ENCODE measurements at regions not wholly inside any gene's neighbourhood (a gene's known extent, or its start where the extent isn't known, plus 50 kb on each side); places are given as distances from the start of the nearest gene placed in this dataset.

DNA sequence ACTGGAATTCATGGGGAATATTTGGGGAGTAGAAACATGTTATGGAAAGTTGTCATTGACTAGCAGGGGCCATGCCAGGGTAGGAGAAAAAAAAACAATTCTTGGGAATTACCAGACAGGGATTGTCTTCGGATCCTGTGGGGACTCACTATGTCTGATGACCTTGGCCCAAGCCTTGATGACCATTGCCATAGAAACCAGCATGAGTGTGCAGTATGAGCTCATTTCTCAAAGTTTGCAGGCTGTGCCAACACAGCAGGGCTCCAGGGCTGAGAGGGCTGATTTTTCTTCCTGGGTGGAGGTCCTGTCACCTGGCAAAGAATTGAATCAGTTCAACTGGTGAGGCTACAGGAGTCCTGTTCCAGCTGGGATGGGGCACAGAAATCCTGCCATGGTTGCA lies 198.3 kb downstream of the ADRA2A start:
- H3K4me3 ChIP-seq (ENCODE audit: low read depth, low read length), result no peak overlapping the region
- no peaks in the 10 kb centered on the region for H3K27me3 ChIP-seq (ENCODE audit: control insufficient read depth, insufficient read depth, low read length)

DNA sequence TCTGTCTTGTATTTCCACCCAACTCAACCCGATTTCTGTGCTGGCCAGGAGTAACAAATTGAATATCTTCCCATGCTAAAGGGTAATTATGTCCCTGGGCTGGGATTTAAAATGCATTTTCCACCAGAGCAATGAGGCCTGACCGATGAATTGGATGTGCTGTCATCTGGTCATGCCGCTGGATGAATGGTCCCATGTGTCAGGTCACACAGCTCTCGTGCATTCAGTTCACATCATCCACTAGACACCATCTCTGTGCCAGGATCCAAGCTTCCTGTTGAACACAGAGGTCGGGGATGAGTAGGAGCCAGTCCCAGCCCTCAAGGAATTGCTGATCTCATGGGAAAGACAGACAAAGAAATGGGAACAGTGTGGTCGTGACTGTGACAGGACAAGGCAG lies 200.8 kb downstream of the ADRA2A start:
- H3K36me3 ChIP-seq (ENCODE audit: control insufficient read depth, insufficient read depth, low read length), result no peaks in the 10 kb centered on the region
- no peaks in the 10 kb centered on the region for H3K9me3 ChIP-seq (ENCODE audit: control insufficient read depth, insufficient read depth, low read length)
- H3K27me3 ChIP-seq (ENCODE audit: control insufficient read depth, insufficient read depth, low read length), result no peaks in the 10 kb centered on the region
- H3K4me1 ChIP-seq (ENCODE audit: control insufficient read depth, insufficient read depth, low read length), result no peaks in the 10 kb centered on the region
- no peak overlapping the region for H3K4me3 ChIP-seq (ENCODE audit: low read depth, low read length)
- no peak overlapping the region for H3K9ac ChIP-seq (ENCODE audit: low read depth, low read length)

More for the DNA sequence above, 198.3 kb downstream of the ADRA2A start:
- H3K4me1 ChIP-seq (ENCODE audit: control insufficient read depth, insufficient read depth, low read length), result no peaks in the 10 kb centered on the region
- no peaks in the 10 kb centered on the region for H3K9me3 ChIP-seq (ENCODE audit: control insufficient read depth, insufficient read depth, low read length)
- no peaks in the 10 kb centered on the region for H3K36me3 ChIP-seq (ENCODE audit: control insufficient read depth, insufficient read depth, low read length)
- H3K9ac ChIP-seq (ENCODE audit: low read depth, low read length), result no peak overlapping the region

DNA sequence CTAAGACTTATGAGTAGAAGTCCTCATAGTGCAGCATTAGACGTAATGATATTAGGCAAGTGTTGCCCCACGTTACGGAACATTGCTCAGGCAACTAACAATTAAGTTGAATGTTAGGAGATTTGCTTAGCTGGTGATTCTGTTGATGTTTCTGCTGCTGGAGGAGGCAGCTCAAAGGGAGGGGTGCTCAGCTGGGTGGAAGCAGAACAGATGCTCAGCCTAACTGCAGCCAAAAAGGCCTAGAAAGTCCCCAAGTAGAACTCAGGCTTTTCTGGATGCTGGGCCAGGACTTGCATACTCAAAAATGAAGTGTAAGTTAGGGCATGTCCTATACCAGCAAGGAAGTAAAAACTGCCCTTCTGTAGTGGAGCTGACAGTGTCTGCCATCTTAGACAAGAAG lies 201.4 kb downstream of the ADRA2A start:
- Histone ChIP-seq H3K36me3 (ENCODE audit: control insufficient read depth, insufficient read depth, low read length) (no peaks in the 10 kb centered on the region), H3K9ac (ENCODE audit: low read depth, low read length) (no peak overlapping the region), H3K9me3 (ENCODE audit: control insufficient read depth, insufficient read depth, low read length) (no peaks in the 10 kb centered on the region), H3K27me3 (ENCODE audit: control insufficient read depth, insufficient read depth, low read length) (no peaks in the 10 kb centered on the region), H3K4me3 (ENCODE audit: low read depth, low read length) (no peak overlapping the region), H3K4me1 (ENCODE audit: control insufficient read depth, insufficient read depth, low read length) (no peaks in the 10 kb centered on the region)

DNA sequence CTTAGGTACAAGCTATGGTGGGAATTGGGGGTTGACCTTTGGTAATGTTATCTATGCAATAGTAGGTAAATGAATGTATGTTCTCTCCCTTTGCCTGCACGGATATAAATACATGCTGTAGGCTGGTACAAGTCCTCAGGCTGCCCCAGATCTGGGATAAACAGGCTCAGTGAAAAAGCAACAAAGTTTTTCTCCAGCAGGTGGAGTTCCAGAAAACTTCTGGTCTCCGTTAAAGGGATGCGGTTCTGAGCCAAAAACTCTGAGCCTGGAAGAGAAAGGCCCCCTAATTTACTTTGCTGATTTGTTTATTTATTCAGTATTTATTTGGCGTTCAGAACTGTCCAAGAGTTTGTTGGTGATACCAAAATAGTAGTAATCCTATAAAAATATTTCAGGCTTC lies 204.7 kb downstream of the ADRA2A start:
- Histone ChIP-seq H3K4me3 (ENCODE audit: low read depth, low read length) (no peak overlapping the region), H3K36me3 (ENCODE audit: control insufficient read depth, insufficient read depth, low read length) (no peaks in the 10 kb centered on the region), H3K9ac (ENCODE audit: low read depth, low read length) (no peak overlapping the region), H3K9me3 (ENCODE audit: control insufficient read depth, insufficient read depth, low read length) (no peaks in the 10 kb centered on the region), H3K4me1 (ENCODE audit: control insufficient read depth, insufficient read depth, low read length) (no peaks in the 10 kb centered on the region), H3K27me3 (ENCODE audit: control insufficient read depth, insufficient read depth, low read length) (no peaks in the 10 kb centered on the region)

DNA sequence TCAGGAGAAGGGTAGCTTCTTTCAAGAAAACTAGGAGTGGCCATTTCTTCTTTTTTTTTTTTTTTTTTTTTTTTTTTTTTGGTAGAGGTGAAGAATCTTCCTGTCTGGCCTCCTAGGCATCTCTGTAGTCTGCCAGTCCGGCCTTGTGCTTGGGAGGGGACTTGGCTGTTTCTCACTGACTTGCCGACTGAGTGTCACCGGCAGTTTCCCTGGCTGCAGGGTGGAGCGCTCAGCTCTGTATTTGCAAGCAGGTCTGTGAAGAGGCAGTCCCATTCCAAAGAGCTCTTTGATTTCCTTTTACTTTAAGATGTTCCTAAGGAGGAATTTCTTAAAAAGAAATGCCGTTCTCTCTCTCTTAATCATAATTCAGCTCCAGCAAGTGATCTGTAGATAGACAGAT lies 212.6 kb downstream of the ADRA2A start:
- Histone ChIP-seq H3K9me3 (ENCODE audit: control insufficient read depth, insufficient read depth, low read length) (no peaks in the 10 kb centered on the region), H3K4me3 (ENCODE audit: low read depth, low read length) (no peak overlapping the region), H3K4me1 (ENCODE audit: control insufficient read depth, insufficient read depth, low read length) (no peaks in the 10 kb centered on the region), H3K9ac (ENCODE audit: low read depth, low read length) (no peak overlapping the region), H3K27me3 (ENCODE audit: control insufficient read depth, insufficient read depth, low read length) (no peaks in the 10 kb centered on the region), H3K36me3 (ENCODE audit: control insufficient read depth, insufficient read depth, low read length) (no peaks in the 10 kb centered on the region)

DNA sequence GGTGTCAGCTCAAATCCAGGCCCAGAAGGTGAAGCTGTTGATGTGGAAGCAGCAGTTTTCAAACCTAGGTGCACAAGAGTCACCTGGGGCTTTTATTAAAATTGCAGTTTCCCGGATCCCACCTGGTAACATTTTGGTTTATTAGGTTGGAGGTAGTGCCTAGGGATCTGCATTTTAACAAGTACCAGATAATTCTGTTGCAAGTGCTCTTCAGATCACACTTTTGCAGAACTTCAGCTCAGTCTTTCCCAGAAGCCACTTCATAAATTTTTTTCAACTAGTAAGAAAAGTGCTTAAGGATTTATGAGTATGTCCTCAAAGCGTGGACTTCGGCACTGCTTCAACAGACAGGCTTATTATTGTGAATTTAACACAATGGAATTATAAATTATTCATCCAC lies 213.8 kb downstream of the ADRA2A start:
- Histone ChIP-seq H3K36me3 (ENCODE audit: control insufficient read depth, insufficient read depth, low read length) (no peaks in the 10 kb centered on the region), H3K9ac (ENCODE audit: low read depth, low read length) (no peak overlapping the region), H3K4me3 (ENCODE audit: low read depth, low read length) (no peak overlapping the region), H3K4me1 (ENCODE audit: control insufficient read depth, insufficient read depth, low read length) (no peaks in the 10 kb centered on the region), H3K27me3 (ENCODE audit: control insufficient read depth, insufficient read depth, low read length) (no peaks in the 10 kb centered on the region), H3K9me3 (ENCODE audit: control insufficient read depth, insufficient read depth, low read length) (no peaks in the 10 kb centered on the region)

DNA sequence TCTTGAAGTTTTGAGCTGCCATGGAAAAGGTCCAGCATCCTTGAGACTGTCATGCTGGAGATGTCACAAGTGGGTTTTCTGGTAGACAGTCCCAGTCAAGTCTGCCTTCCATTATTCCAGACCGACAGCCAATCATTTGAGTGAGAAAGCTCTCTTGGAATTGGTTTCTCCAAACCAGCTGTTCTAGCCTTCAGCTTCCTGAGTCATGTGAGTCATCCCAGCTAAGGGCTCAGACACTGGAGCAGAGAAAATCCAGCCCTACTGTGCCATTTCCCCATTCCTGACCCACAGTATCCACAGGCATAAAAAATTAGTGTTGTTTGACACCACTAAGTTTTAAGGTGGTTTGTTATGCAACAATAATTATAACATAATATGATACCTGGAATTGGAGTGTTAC lies 219.0 kb downstream of the ADRA2A start:
- Histone ChIP-seq H3K4me3 (ENCODE audit: low read depth, low read length) (no peak overlapping the region), H3K9me3 (ENCODE audit: control insufficient read depth, insufficient read depth, low read length) (no peaks in the 10 kb centered on the region), H3K9ac (ENCODE audit: low read depth, low read length) (no peak overlapping the region), H3K36me3 (ENCODE audit: control insufficient read depth, insufficient read depth, low read length) (no peaks in the 10 kb centered on the region), H3K27me3 (ENCODE audit: control insufficient read depth, insufficient read depth, low read length) (no peaks in the 10 kb centered on the region), H3K4me1 (ENCODE audit: control insufficient read depth, insufficient read depth, low read length) (no peaks in the 10 kb centered on the region)

DNA sequence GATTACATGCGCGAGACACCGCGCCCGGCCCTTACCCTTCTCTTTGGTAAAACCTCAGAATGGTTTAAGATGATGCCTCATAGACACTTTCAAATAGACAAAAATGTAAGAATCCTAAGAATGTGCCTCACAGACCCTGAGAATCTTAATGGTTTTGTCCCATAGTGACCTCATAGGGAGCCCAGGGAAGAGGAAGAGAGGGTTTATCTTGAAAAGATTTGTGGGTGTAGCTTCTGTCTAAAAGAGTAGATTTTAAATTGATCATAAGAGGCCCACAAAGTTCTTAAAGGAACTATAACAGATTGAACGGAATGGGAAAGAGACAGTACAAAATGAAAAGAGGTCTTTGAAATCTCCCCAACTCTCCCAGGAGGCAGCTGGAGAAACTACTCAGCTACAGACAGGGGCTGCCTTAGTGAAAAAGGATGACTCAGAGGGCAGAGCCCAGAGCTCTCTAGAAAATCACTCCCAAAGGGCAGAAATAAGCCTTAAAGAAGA lies 220.6 kb downstream of the ADRA2A start:
- Histone ChIP-seq H3K4me3 (ENCODE audit: low read depth, low read length) (no peak overlapping the region), H3K36me3 (ENCODE audit: control insufficient read depth, insufficient read depth, low read length) (no peaks in the 10 kb centered on the region), H3K9me3 (ENCODE audit: control insufficient read depth, insufficient read depth, low read length) (no peaks in the 10 kb centered on the region), H3K27me3 (ENCODE audit: control insufficient read depth, insufficient read depth, low read length) (no peaks in the 10 kb centered on the region), H3K4me1 (ENCODE audit: control insufficient read depth, insufficient read depth, low read length) (no peaks in the 10 kb centered on the region), H3K9ac (ENCODE audit: low read depth, low read length) (no peak overlapping the region)

DNA sequence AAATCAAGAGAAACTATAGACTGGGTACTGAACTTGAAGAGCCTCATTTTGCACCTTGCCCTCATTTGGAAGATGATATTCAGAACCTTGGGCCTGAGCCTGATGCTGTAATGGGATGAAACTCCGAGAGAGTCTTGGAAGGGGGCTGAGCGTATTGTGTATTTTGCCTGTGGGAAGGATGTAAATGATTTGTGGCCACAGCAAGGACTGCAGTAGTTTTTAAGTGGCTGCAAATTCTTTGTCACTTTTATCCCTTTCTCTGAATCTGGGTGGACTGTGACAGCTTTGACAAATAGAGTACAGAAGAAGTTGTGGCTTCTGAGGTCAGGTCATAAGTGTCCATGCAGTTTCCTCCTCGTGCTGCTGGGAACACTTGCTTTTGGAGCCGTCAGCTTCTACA lies 221.2 kb downstream of the ADRA2A start:
- Histone ChIP-seq H3K4me1 (ENCODE audit: control insufficient read depth, insufficient read depth, low read length) (no peaks in the 10 kb centered on the region), H3K9ac (ENCODE audit: low read depth, low read length) (no peak overlapping the region), H3K4me3 (ENCODE audit: low read depth, low read length) (no peak overlapping the region), H3K9me3 (ENCODE audit: control insufficient read depth, insufficient read depth, low read length) (no peaks in the 10 kb centered on the region), H3K36me3 (ENCODE audit: control insufficient read depth, insufficient read depth, low read length) (no peaks in the 10 kb centered on the region), H3K27me3 (ENCODE audit: control insufficient read depth, insufficient read depth, low read length) (no peaks in the 10 kb centered on the region)

DNA sequence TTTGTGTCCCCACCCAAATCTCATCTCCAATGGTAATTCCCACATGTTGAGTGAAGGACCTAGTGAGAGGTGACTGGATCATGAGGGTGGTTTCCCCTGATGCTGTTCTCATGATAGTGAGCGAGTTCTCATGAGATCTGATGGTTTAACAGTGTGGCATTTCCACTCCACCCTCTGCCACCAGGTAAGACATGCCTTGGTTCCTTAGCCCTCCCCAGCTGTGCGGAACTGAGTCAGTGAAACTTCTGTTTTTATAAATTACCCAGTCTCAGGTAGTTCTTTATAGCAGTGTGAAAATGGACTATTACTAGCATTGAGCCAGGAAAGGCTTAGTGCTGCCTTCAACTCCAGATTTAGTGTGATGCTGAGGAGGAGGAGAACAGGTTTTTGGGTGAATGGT lies 222.2 kb downstream of the ADRA2A start:
- Histone ChIP-seq H3K9me3 (ENCODE audit: control insufficient read depth, insufficient read depth, low read length) (no peaks in the 10 kb centered on the region), H3K4me3 (ENCODE audit: low read depth, low read length) (no peak overlapping the region), H3K4me1 (ENCODE audit: control insufficient read depth, insufficient read depth, low read length) (no peaks in the 10 kb centered on the region), H3K27me3 (ENCODE audit: control insufficient read depth, insufficient read depth, low read length) (no peaks in the 10 kb centered on the region), H3K9ac (ENCODE audit: low read depth, low read length) (no peak overlapping the region), H3K36me3 (ENCODE audit: control insufficient read depth, insufficient read depth, low read length) (no peaks in the 10 kb centered on the region)

DNA sequence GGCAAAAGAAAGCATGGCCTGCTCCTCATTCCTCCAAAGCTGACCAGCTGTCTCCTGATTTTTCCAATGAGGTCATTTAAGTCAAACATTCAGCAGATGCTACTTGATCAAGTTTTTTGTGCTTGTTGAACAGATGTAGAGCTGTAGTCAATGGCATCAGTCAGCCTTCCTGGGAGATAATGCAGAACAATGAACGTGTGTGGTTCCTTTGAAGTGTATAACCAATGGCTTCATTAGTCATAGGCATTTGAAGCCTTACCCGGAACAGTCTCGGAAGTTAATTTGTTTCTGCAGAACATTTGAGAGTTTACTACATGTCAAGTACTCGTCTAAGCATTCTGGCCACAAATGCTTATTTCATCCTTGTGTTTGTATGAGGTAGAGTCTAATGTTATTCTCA lies 227.1 kb downstream of the ADRA2A start:
- H3K36me3 ChIP-seq (ENCODE audit: control insufficient read depth, insufficient read depth, low read length), result no peaks in the 10 kb centered on the region
- no peaks in the 10 kb centered on the region for H3K9me3 ChIP-seq (ENCODE audit: control insufficient read depth, insufficient read depth, low read length)
- H3K4me1 ChIP-seq (ENCODE audit: control insufficient read depth, insufficient read depth, low read length), result no peaks in the 10 kb centered on the region
- H3K27me3 ChIP-seq (ENCODE audit: control insufficient read depth, insufficient read depth, low read length), result no peaks in the 10 kb centered on the region
- H3K4me3 ChIP-seq (ENCODE audit: low read depth, low read length), result no peak overlapping the region
- no peak overlapping the region for H3K9ac ChIP-seq (ENCODE audit: low read depth, low read length)

DNA sequence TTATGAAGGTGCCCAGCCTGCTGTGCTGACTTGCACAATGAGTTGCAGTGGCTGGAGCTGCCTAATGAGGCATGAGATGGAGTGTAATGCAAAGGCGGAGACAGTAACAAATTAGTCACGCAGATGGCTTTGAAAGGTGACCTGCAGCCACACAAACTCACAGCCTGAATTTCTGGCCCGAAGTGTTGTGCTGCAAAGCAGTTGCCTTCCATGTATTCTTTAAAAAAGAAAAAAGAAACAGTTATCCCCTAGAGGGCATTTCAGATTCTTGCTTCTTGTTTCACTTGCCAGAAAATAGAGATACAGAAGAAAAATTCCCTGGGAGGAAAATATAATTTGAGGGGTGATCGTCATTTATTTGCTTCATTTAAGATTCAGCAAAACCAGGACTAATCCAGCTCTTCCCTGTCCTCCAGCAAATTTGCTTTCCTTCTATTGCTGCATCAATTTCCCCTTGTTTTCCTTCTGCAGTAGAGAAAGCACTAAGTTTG lies 239.9 kb downstream of the ADRA2A start:
- Histone ChIP-seq H3K27me3 (ENCODE audit: control insufficient read depth, insufficient read depth, low read length) (no peaks in the 10 kb centered on the region), H3K4me1 (ENCODE audit: control insufficient read depth, insufficient read depth, low read length) (no peaks in the 10 kb centered on the region), H3K9me3 (ENCODE audit: control insufficient read depth, insufficient read depth, low read length) (no peaks in the 10 kb centered on the region), H3K9ac (ENCODE audit: low read depth, low read length) (no peak overlapping the region), H3K36me3 (ENCODE audit: control insufficient read depth, insufficient read depth, low read length) (no peaks in the 10 kb centered on the region), H3K4me3 (ENCODE audit: low read depth, low read length) (no peak overlapping the region)

DNA sequence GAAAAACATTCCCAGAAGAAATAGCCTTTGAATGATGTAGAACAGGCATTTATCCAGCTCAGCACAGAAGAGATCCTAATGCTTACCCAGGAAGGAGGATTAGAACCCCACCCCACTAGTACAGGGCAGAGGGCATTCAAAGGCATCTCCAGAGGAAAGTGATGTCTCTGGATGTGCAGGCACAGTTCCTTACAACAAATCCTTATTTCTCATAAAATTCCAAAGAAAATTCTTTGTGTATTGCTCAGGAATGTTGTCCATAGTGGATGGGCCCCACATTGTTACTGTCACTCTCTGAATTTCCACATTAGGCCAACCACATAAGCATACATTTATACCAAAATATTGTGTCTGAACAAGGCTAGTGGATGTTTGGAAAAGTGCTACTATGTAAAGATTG lies 243.0 kb downstream of the ADRA2A start:
- no peaks in the 10 kb centered on the region for H3K4me1 ChIP-seq (ENCODE audit: control insufficient read depth, insufficient read depth, low read length)
- no peaks in the 10 kb centered on the region for H3K27me3 ChIP-seq (ENCODE audit: control insufficient read depth, insufficient read depth, low read length)
- H3K36me3 ChIP-seq (ENCODE audit: control insufficient read depth, insufficient read depth, low read length), result no peaks in the 10 kb centered on the region
- H3K9me3 ChIP-seq (ENCODE audit: control insufficient read depth, insufficient read depth, low read length), result no peaks in the 10 kb centered on the region
- no peak overlapping the region for H3K4me3 ChIP-seq (ENCODE audit: low read depth, low read length)
- H3K9ac ChIP-seq (ENCODE audit: low read depth, low read length), result no peak overlapping the region

Measured in iPS-15b (cell line).